K562 (cell line): ENCODE measurements at regions not wholly inside any gene's neighbourhood (a gene's known extent, or its start where the extent isn't known, plus 50 kb on each side); places are given as distances from the start of the nearest gene placed in this dataset.

Experiments
- CREBBP ChIP-seq: IDR thresholded peaks from one replicate; pipeline ENCODE4 v1.6.1; 2012; ENCODE audit warnings: low read depth, mild to moderate bottlenecking, control low read depth, inconsistent platforms, low read length
- CTCF ChIP-seq, 3 experiments: IDR thresholded peaks in 2 of 3; conservative IDR thresholded peaks in 1 of 3; 2 replicates each; pipeline ENCODE4 v1.5.1; 2011 to 2012; ENCODE audit warnings: low read length in 3 of 3, mild to moderate bottlenecking in 3 of 3, control low read depth in 2 of 3, improper control_type of control experiment in 1 of 3, inconsistent platforms in 1 of 3, low read depth in 1 of 3, mixed read lengths in 1 of 3, moderate library complexity in 1 of 3; ENCODE audit not compliant: insufficient read depth in 2 of 3
- EP300 ChIP-seq: IDR thresholded peaks from 2 replicates; pipeline ENCODE4 v1.6.1; 2012; ENCODE audit warnings: low read length, improper control_type of control experiment
- JUND ChIP-seq, 2 experiments: IDR thresholded peaks; 2 replicates in 1 of 2; 3 replicates in 1 of 2; pipeline ENCODE4 v1.6.1; 2011; ENCODE audit warnings: borderline replicate concordance in 2 of 2, low read depth in 2 of 2, low read length in 2 of 2, improper control_type of control experiment in 1 of 2, missing biosample characterization in 1 of 2, missing genetic modification characterization in 1 of 2, missing genetic modification reagents in 1 of 2
- KAT8 ChIP-seq: fragments of 450-650 bp; IDR thresholded peaks from 2 replicates; pipeline ENCODE4 v1.6.1; 2016; ENCODE audit warnings: low read depth, mild to moderate bottlenecking
- NR2C2 ChIP-seq, 2 experiments: fragments of 200-800 bp in 1 of 2; sonication (Bioruptor generic) in 1 of 2; sonication (generic) in 1 of 2; formaldehyde crosslinking in 1 of 2; IDR thresholded peaks; 2 replicates each; pipeline versions ENCODE4 v1.6.1 to v1.8.0; 2016 to 2022; ENCODE audit warnings: mild to moderate bottlenecking in 1 of 2, missing compliant biosample characterization in 1 of 2, missing genetic modification characterization in 1 of 2, missing genetic modification reagents in 1 of 2
- POLR2H ChIP-seq: IDR thresholded peaks from 2 replicates; pipeline ENCODE4 v1.6.1; 2016; ENCODE audit warnings: missing genetic modification characterization, low read depth, mild to moderate bottlenecking, control low read depth, missing compliant biosample characterization, moderate library complexity
- TFE3 ChIP-seq: fragments of 450-650 bp; formaldehyde crosslinking; IDR thresholded peaks from 2 replicates; pipeline ENCODE4 v1.4.0; 2020; ENCODE audit warnings: mild to moderate bottlenecking, mixed read lengths
- TF ChIP-seq, protein P1 (sequence below): fragments of 450-650 bp; IDR thresholded peaks from 2 replicates; pipeline ENCODE4 v1.6.1; 2016; ENCODE audit warnings: borderline replicate concordance
- TF ChIP-seq, protein P2 (sequence below), 3 experiments: fragments of 200-800 bp in 1 of 3; fragments of 250-450 bp in 1 of 3; fragments of 450-650 bp in 1 of 3; sonication (Bioruptor Pico) in 1 of 3; sonication (Bioruptor generic) in 1 of 3; formaldehyde crosslinking in 1 of 3; IDR thresholded peaks; 2 replicates each; pipeline versions ENCODE4 v1.6.1 to v1.8.0; 2016 to 2022; ENCODE audit warnings: mild to moderate bottlenecking in 2 of 3, missing genetic modification characterization in 2 of 3, missing compliant biosample characterization in 1 of 3, moderate library complexity in 1 of 3
- TF ChIP-seq, protein P3 (sequence below): fragments of 450-650 bp; formaldehyde crosslinking; IDR thresholded peaks from 2 replicates; pipeline ENCODE4 v1.4.0; 2022; ENCODE audit warnings: missing genetic modification characterization

DNA sequence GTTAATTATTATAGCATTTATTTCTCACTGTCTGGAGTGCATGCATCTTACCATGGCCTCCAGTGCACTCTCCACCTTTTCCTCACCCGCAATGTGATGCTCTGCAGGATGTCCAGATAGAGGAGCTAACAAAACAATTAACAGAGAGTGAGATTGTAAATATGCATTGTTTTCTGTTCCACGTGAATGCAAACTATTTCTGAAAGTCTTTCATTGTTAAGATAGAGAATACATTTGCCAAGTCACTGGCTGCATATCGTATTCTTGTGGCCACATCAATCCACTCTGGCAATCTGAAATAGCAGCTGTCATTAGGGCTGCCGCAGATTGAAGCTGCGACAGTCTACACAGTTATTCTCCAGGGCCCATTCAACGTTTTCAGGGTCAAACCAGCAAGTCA lies 143.8 kb downstream of the DUSP10 start:
- no peak for TF ChIP-seq CREBBP
- TF ChIP-seq, protein P1, sequence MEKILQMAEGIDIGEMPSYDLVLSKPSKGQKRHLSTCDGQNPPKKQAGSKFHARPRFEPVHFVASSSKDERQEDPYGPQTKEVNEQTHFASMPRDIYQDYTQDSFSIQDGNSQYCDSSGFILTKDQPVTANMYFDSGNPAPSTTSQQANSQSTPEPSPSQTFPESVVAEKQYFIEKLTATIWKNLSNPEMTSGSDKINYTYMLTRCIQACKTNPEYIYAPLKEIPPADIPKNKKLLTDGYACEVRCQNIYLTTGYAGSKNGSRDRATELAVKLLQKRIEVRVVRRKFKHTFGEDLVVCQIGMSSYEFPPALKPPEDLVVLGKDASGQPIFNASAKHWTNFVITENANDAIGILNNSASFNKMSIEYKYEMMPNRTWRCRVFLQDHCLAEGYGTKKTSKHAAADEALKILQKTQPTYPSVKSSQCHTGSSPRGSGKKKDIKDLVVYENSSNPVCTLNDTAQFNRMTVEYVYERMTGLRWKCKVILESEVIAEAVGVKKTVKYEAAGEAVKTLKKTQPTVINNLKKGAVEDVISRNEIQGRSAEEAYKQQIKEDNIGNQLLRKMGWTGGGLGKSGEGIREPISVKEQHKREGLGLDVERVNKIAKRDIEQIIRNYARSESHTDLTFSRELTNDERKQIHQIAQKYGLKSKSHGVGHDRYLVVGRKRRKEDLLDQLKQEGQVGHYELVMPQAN: no peak
- TF ChIP-seq KAT8: no peak
- no peak for TF ChIP-seq POLR2H
- no peak for TF ChIP-seq EP300
- TF ChIP-seq, protein P2, sequence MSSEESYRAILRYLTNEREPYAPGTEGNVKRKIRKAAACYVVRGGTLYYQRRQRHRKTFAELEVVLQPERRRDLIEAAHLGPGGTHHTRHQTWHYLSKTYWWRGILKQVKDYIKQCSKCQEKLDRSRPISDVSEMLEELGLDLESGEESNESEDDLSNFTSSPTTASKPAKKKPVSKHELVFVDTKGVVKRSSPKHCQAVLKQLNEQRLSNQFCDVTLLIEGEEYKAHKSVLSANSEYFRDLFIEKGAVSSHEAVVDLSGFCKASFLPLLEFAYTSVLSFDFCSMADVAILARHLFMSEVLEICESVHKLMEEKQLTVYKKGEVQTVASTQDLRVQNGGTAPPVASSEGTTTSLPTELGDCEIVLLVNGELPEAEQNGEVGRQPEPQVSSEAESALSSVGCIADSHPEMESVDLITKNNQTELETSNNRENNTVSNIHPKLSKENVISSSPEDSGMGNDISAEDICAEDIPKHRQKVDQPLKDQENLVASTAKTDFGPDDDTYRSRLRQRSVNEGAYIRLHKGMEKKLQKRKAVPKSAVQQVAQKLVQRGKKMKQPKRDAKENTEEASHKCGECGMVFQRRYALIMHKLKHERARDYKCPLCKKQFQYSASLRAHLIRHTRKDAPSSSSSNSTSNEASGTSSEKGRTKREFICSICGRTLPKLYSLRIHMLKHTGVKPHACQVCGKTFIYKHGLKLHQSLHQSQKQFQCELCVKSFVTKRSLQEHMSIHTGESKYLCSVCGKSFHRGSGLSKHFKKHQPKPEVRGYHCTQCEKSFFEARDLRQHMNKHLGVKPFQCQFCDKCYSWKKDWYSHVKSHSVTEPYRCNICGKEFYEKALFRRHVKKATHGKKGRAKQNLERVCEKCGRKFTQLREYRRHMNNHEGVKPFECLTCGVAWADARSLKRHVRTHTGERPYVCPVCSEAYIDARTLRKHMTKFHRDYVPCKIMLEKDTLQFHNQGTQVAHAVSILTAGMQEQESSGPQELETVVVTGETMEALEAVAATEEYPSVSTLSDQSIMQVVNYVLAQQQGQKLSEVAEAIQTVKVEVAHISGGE (CRISPR knock-in tag; IDR thresholded peaks at IDR 0.05): no peak
- no peak for TF ChIP-seq NR2C2 (CRISPR knock-in tag; IDR thresholded peaks at IDR 0.05)
- TF ChIP-seq NR2C2 (tag; IDR thresholded peaks at IDR 0.05): no peak
- no peak for TF ChIP-seq CTCF (IDR thresholded peaks at IDR 0.05 in 2 of 3, conservative IDR thresholded peaks at IDR 0.05 in 1 of 3; ENCODE audit: insufficient read depth in 2 of 3, low read depth in 1 of 3, low read length in 3 of 3)
- TF ChIP-seq TFE3: no peak
- no peak for TF ChIP-seq JUND (IDR thresholded peaks at IDR 0.05; ENCODE audit: borderline replicate concordance, low read depth, low read length)
- no peak for TF ChIP-seq JUND (tag; IDR thresholded peaks at IDR 0.05; ENCODE audit: borderline replicate concordance, low read depth, low read length)
- TF ChIP-seq, protein P3, sequence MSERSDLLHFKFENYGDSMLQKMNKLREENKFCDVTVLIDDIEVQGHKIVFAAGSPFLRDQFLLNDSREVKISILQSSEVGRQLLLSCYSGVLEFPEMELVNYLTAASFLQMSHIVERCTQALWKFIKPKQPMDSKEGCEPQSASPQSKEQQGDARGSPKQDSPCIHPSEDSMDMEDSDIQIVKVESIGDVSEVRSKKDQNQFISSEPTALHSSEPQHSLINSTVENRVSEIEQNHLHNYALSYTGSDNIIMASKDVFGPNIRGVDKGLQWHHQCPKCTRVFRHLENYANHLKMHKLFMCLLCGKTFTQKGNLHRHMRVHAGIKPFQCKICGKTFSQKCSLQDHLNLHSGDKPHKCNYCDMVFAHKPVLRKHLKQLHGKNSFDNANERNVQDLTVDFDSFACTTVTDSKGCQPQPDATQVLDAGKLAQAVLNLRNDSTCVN (CRISPR knock-in tag): no peak
